C4-2B (cell line): ENCODE measurements at regions not wholly inside any gene's neighbourhood (a gene's known extent, or its start where the extent isn't known, plus 50 kb on each side); places are given as distances from the start of the nearest gene placed in this dataset.

Source experiments
- CTCF ChIP-seq: fragments of 450-650 bp; conservative IDR thresholded peaks from 2 replicates; pipeline ENCODE4 v1.5.1; 2017; ENCODE audit warnings: mild to moderate bottlenecking
- ZFX ChIP-seq: fragments of 450-650 bp; IDR thresholded peaks from 2 replicates; pipeline ENCODE4 v1.6.1; 2017

- TF ChIP-seq CTCF (no peak), ZFX (no peak)
These were observed 240.5 kb upstream of the CFAP20DC start for GRCh38 chr3:59290358-59290757.
